H1 (cell line): ENCODE measurements at regions not wholly inside any gene's neighbourhood (a gene's known extent, or its start where the extent isn't known, plus 50 kb on each side); places are given as distances from the start of the nearest gene placed in this dataset.

Experiments used
- CTCF ChIA-PET: fragments of 300-600 bp; sonication (Branson Sonifier 250); formaldehyde crosslinking; loops from one replicate; lab custom pipeline; 2021; ENCODE audit not compliant: partially characterized antibody; lab: Charles Lee
- POLR2A ChIA-PET: fragments of 300-600 bp; sonication (Branson Sonifier 250); formaldehyde crosslinking; loops from one replicate; lab custom pipeline; 2021; ENCODE audit warnings: inconsistent platforms; ENCODE audit not compliant: partially characterized antibody; lab: Charles Lee
- DNase-seq, 2 experiments: peaks; one replicate each; pipeline versions ENCODE4 v3.0.0 to v3.0.0-alpha.2; 2010 to 2022; ENCODE audit warnings: low spot score in 2 of 2, low read depth in 1 of 2, mixed read lengths in 1 of 2
- FAIRE-seq: peaks from 2 replicates; lab custom pipeline; 2011; peaks lifted over from hg19 to GRCh38; lab: Jason Lieb, UNC
- H2AFZ ChIP-seq: 2 replicates; pipeline ENCODE4 v1.8.1; 2012; ENCODE audit warnings: low read length, inconsistent platforms
- H2AK5ac ChIP-seq: 2 replicates; pipeline ENCODE4 v1.6.1; 2013; ENCODE audit warnings: low read depth, low read length
- H2BK120ac ChIP-seq: replicated peaks from 2 replicates; pipeline ENCODE3; 2013; ENCODE audit warnings: low read depth, low read length, inconsistent platforms
- H2BK12ac ChIP-seq: 2 replicates; pipeline ENCODE4 v1.6.1; 2013; ENCODE audit warnings: low read depth, low read length
- H2BK15ac ChIP-seq: 2 replicates; pipeline ENCODE4 v1.6.1; 2013; ENCODE audit warnings: low read length
- H2BK20ac ChIP-seq: 2 replicates; pipeline ENCODE4 v1.6.1; 2013; ENCODE audit warnings: low read length
- H2BK5ac ChIP-seq: 2 replicates; pipeline ENCODE4 v1.6.1; 2013; ENCODE audit warnings: low read depth, low read length
- H3K14ac ChIP-seq: 2 replicates; pipeline ENCODE4 v1.6.1; 2013; ENCODE audit warnings: inconsistent platforms; ENCODE audit not compliant: insufficient read length
- H3K18ac ChIP-seq: 2 replicates; pipeline ENCODE4 v1.6.1; 2013; ENCODE audit warnings: low read length; ENCODE audit errors: extremely low read depth
- H3K23ac ChIP-seq: 2 replicates; pipeline ENCODE4 v1.6.1; 2013; ENCODE audit warnings: inconsistent platforms; ENCODE audit not compliant: insufficient read length
- H3K23me2 ChIP-seq: 2 replicates; pipeline ENCODE4 v1.6.1; 2013; ENCODE audit warnings: low read depth, low read length
- H3K27ac ChIP-seq: 2 replicates; pipeline ENCODE4 v1.6.1; 2011; ENCODE audit warnings: low read depth, low read length, inconsistent platforms
- H3K27me3 ChIP-seq, 4 experiments: replicated peaks in 1 of 4; 1 replicate in 1 of 4; 2 replicates in 3 of 4; pipeline versions ENCODE4 v1.6.1 to v1.8.1; 2011 to 2013; ENCODE audit warnings: low read length in 3 of 4, mild to moderate bottlenecking in 3 of 4, inconsistent platforms in 2 of 4, mixed read lengths in 2 of 4, moderate library complexity in 1 of 4; ENCODE audit not compliant: control insufficient read depth in 3 of 4, insufficient read depth in 3 of 4; ENCODE audit errors: extremely low read depth in 1 of 4
- H3K36me3 ChIP-seq, 4 experiments: 2 replicates each; pipeline versions ENCODE4 v1.6.1 to v1.8.1; 2011 to 2013; ENCODE audit warnings: mild to moderate bottlenecking in 4 of 4, low read length in 3 of 4, moderate library complexity in 2 of 4, control low read depth in 1 of 4, inconsistent platforms in 1 of 4; ENCODE audit not compliant: insufficient read depth in 4 of 4, control insufficient read depth in 2 of 4
- H3K4ac ChIP-seq: replicated peaks from 2 replicates; pipeline ENCODE3; 2013; ENCODE audit warnings: low read length, low read depth, mixed read lengths, inconsistent platforms; ENCODE audit not compliant: insufficient read length
- H3K4me1 ChIP-seq, 4 experiments: replicated peaks in 1 of 4; 1 replicate in 1 of 4; 2 replicates in 3 of 4; pipeline versions ENCODE4 v1.6.1 to v1.8.1; 2011 to 2013; ENCODE audit warnings: low read length in 3 of 4, inconsistent platforms in 2 of 4, mixed read lengths in 1 of 4; ENCODE audit not compliant: insufficient read depth in 4 of 4, control insufficient read depth in 3 of 4
- H3K4me2 ChIP-seq, 2 experiments: 2 replicates each; pipeline versions ENCODE4 v1.6.1 to v1.8.1; 2011 to 2013; ENCODE audit warnings: low read depth in 2 of 2, low read length in 2 of 2, control low read depth in 1 of 2, inconsistent platforms in 1 of 2, mild to moderate bottlenecking in 1 of 2; ENCODE audit not compliant: insufficient read depth in 1 of 2
- H3K4me3 ChIP-seq, 4 experiments: fragments of 200-600, 300-600 bp in 1 of 4; sonication (generic), shearing (Covaris generic), sonication (Bioruptor Twin) in 1 of 4; 2 replicates each; pipeline versions ENCODE4 v1.5.1 to v1.8.1; 2011 to 2016; ENCODE audit warnings: low read length in 4 of 4, low read depth in 3 of 4, control low read depth in 2 of 4, inconsistent platforms in 2 of 4, mild to moderate bottlenecking in 2 of 4, mixed read lengths in 1 of 4, moderate library complexity in 1 of 4; ENCODE audit not compliant: insufficient read depth in 2 of 4; ENCODE audit errors: extremely low read depth in 1 of 4
- H3K56ac ChIP-seq: replicated peaks from 2 replicates; pipeline ENCODE3; 2013; ENCODE audit warnings: low read depth, mild to moderate bottlenecking, mixed read lengths, low read length, inconsistent platforms; ENCODE audit not compliant: insufficient read length
- H3K79me1 ChIP-seq: 2 replicates; pipeline ENCODE4 v1.6.1; 2013; ENCODE audit warnings: low read depth, low read length, control low read depth
- H3K79me2 ChIP-seq, 2 experiments: 2 replicates each; pipeline versions ENCODE4 v1.6.1 to v1.8.1; 2012 to 2013; ENCODE audit warnings: low read length in 2 of 2, mild to moderate bottlenecking in 2 of 2, inconsistent platforms in 1 of 2; ENCODE audit not compliant: insufficient read depth in 2 of 2, control insufficient read depth in 1 of 2
- H3K9ac ChIP-seq, 4 experiments: replicated peaks in 1 of 4; 1 replicate in 1 of 4; 2 replicates in 3 of 4; pipeline versions ENCODE4 v1.6.1 to v1.8.1; 2011 to 2013; ENCODE audit warnings: low read depth in 3 of 4, low read length in 3 of 4, control low read depth in 2 of 4, mild to moderate bottlenecking in 2 of 4, moderate library complexity in 2 of 4, inconsistent platforms in 1 of 4; ENCODE audit errors: extremely low read depth in 1 of 4
- H3K9me3 ChIP-seq, 2 experiments: 2 replicates each; pipeline versions ENCODE4 v1.6.1 to v1.8.1; 2012 to 2013; ENCODE audit warnings: mild to moderate bottlenecking in 2 of 2, moderate library complexity in 2 of 2, control low read depth in 1 of 2, inconsistent platforms in 1 of 2, low read depth in 1 of 2, low read length in 1 of 2, mixed read lengths in 1 of 2; ENCODE audit not compliant: insufficient read depth in 2 of 2
- H4K20me1 ChIP-seq, 2 experiments: replicated peaks in 1 of 2; 2 replicates each; pipeline versions ENCODE3 to v1.8.1; 2011 to 2013; ENCODE audit warnings: inconsistent platforms in 2 of 2, low read length in 2 of 2, mild to moderate bottlenecking in 1 of 2; ENCODE audit not compliant: insufficient read depth in 2 of 2, control insufficient read depth in 1 of 2
- H4K5ac ChIP-seq: 2 replicates; pipeline ENCODE4 v1.6.1; 2013; ENCODE audit warnings: low read length, low read depth, mixed read lengths, inconsistent platforms; ENCODE audit not compliant: insufficient read length
- H4K8ac ChIP-seq: 2 replicates; pipeline ENCODE4 v1.8.0; 2013; ENCODE audit warnings: mild to moderate bottlenecking, moderate library complexity, low read length, inconsistent platforms; ENCODE audit not compliant: insufficient read depth; ENCODE audit errors: extremely low read depth
- H4K91ac ChIP-seq: replicated peaks from 2 replicates; pipeline ENCODE3; 2013; ENCODE audit warnings: low read length, mixed read lengths, inconsistent platforms; ENCODE audit not compliant: insufficient read length
- BACH1 ChIP-seq: IDR thresholded peaks from 2 replicates; pipeline ENCODE4 v1.6.1; 2012; ENCODE audit warnings: low read length, improper control_type of control experiment
- CBX8 ChIP-seq: fragments of 300-800, 300-1000 bp; sonication (generic); IDR thresholded peaks from 2 replicates; pipeline ENCODE4 v1.7.1; 2016; ENCODE audit warnings: low read depth, low read length, borderline replicate concordance
- CHD1 ChIP-seq: IDR thresholded peaks from 2 replicates; pipeline ENCODE4 v1.6.1; 2012; ENCODE audit warnings: low read depth, low read length, improper control_type of control experiment
- EP300 ChIP-seq, 2 experiments: IDR thresholded peaks; 1 replicate in 1 of 2; 2 replicates in 1 of 2; pipeline ENCODE4 v1.6.1; 2011 to 2012; ENCODE audit warnings: low read depth in 2 of 2, low read length in 2 of 2, mild to moderate bottlenecking in 2 of 2, borderline replicate concordance in 1 of 2, inconsistent platforms in 1 of 2, moderate library complexity in 1 of 2
- HDAC2 ChIP-seq, 2 experiments: fragments of 300-600 bp in 1 of 2; sonication (generic) in 1 of 2; IDR thresholded peaks; 2 replicates each; pipeline ENCODE4 v1.6.1; 2011 to 2012; ENCODE audit warnings: low read depth in 2 of 2, low read length in 2 of 2, mild to moderate bottlenecking in 2 of 2, moderate library complexity in 2 of 2, borderline replicate concordance in 1 of 2, inconsistent platforms in 1 of 2
- KDM5A ChIP-seq: fragments of 200-600 bp; IDR thresholded peaks from 2 replicates; pipeline ENCODE4 v1.7.1; 2012; ENCODE audit warnings: mild to moderate bottlenecking, low read length, inconsistent platforms, mixed read lengths
- NRF1 ChIP-seq: IDR thresholded peaks from 2 replicates; pipeline ENCODE4 v1.6.1; 2011; ENCODE audit warnings: mild to moderate bottlenecking, low read depth, low read length, improper control_type of control experiment
- PHF8 ChIP-seq: fragments of 200-600 bp; sonication (generic); conservative IDR thresholded peaks from 2 replicates; pipeline ENCODE4 v1.7.1; 2012; ENCODE audit warnings: low read depth, mild to moderate bottlenecking, inconsistent platforms, low read length, moderate library complexity
- POLR2A ChIP-seq, 2 experiments: IDR thresholded peaks; 1 replicate in 1 of 2; 2 replicates in 1 of 2; pipeline ENCODE4 v1.6.1; 2011; ENCODE audit warnings: low read depth in 2 of 2, low read length in 2 of 2, mild to moderate bottlenecking in 2 of 2; ENCODE audit errors: control extremely low read depth in 1 of 2
- RAD21 ChIP-seq, 2 experiments: IDR thresholded peaks in 1 of 2; conservative IDR thresholded peaks in 1 of 2; 2 replicates each; pipeline ENCODE4 v1.6.1; 2011; ENCODE audit warnings: low read depth in 2 of 2, low read length in 2 of 2, improper control_type of control experiment in 1 of 2, inconsistent platforms in 1 of 2, mild to moderate bottlenecking in 1 of 2, moderate library complexity in 1 of 2
- RBBP5 ChIP-seq: IDR thresholded peaks from 2 replicates; pipeline ENCODE4 v1.7.1; 2012; ENCODE audit warnings: low read depth, mild to moderate bottlenecking, inconsistent platforms, low read length, moderate library complexity, borderline replicate concordance
- SIX5 ChIP-seq: IDR thresholded peaks from 2 replicates; pipeline ENCODE4 v1.6.1; 2011; ENCODE audit warnings: mild to moderate bottlenecking, low read depth, low read length
- SP1 ChIP-seq: IDR thresholded peaks from 2 replicates; pipeline ENCODE4 v1.6.1; 2011; ENCODE audit warnings: low read depth, low read length
- TBP ChIP-seq: IDR thresholded peaks from 2 replicates; pipeline ENCODE4 v1.6.1; 2011; ENCODE audit warnings: low read depth, low read length, improper control_type of control experiment
- YY1 ChIP-seq: IDR thresholded peaks from 2 replicates; pipeline ENCODE4 v1.6.1; 2011; ENCODE audit warnings: low read depth, mild to moderate bottlenecking, low read length
- WGBS, 2 experiments: shearing (Covaris generic) in 1 of 2; methylation state at CpG; one replicate each; pipeline versions ENCODE4 v1.1.6 to v1.1.7; 2013 to 2015; ENCODE audit warnings: low lambda C conversion rate in 2 of 2, mixed read lengths in 2 of 2, inconsistent platforms in 1 of 2, low coverage in 1 of 2, missing lambda C conversion rate in 1 of 2; ENCODE audit not compliant: insufficient replicate concordance in 2 of 2, insufficient coverage in 1 of 2, insufficient read length in 1 of 2; ENCODE audit errors: extremely low coverage in 1 of 2, missing lambda C conversion rate in 1 of 2; 5-methylcytosine and 5-hydroxymethylcytosine counted together

DNA sequence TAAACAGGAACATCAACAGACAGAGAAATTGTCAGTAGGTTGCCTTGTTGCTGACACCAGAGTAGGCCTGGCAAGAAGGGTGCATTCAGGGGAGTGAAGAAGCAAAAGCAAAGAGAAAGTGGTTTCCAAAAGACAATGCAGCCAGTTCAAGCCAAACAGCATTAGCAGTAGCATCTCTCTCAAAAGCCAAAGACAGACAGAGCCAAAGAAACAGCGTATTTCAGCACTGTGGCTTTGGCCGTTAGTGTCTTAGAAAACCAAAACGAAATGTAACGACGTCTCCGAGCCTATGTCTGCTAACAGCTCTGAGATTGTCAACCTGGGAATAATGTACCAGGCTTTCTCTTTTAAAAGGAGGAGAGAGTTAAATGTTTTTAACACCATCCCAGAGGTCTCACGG is 178.6 kb downstream of the NRP2 start:
- Histone ChIP-seq H3K23me2 (no peaks in the 10 kb centered on the region), H3K9ac (no peak overlapping the region), H3K27me3 (no peaks in the 10 kb centered on the region; a peak in 1 of 7 replicates), H3K18ac (no peak overlapping the region)
- no peak for FAIRE-seq
- no peak for TF ChIP-seq SIX5
- TF ChIP-seq RBBP5, result no peak
- no peak for TF ChIP-seq CBX8
- TF ChIP-seq POLR2A (IDR thresholded peaks at IDR 0.05; ENCODE audit: control extremely low read depth in 1 of 2, low read depth in 2 of 2, low read length in 2 of 2), result no peak
- TF ChIP-seq HDAC2 (IDR thresholded peaks at IDR 0.05; ENCODE audit: borderline replicate concordance in 1 of 2, low read depth in 2 of 2, low read length in 2 of 2), result no peak
- TF ChIP-seq EP300 (IDR thresholded peaks at IDR 0.05; ENCODE audit: borderline replicate concordance in 1 of 2, low read depth in 2 of 2, low read length in 2 of 2), result no peak
- TF ChIP-seq RAD21 (IDR thresholded peaks at IDR 0.05 in 1 of 2, conservative IDR thresholded peaks at IDR 0.05 in 1 of 2; ENCODE audit: low read depth in 2 of 2, low read length in 2 of 2), result no peak
- TF ChIP-seq SP1, result no peak
- TF ChIP-seq TBP, result no peak
- TF ChIP-seq NRF1, result no peak
- no peak for TF ChIP-seq BACH1
- no peak for TF ChIP-seq CHD1
- TF ChIP-seq YY1, result no peak
- no peak for TF ChIP-seq KDM5A
- no peak for TF ChIP-seq PHF8
- TF ChIP-seq, all 59 proteins: peak for 0
- Histone ChIP-seq H2BK15ac (no peak overlapping the region), H2AFZ (no peak overlapping the region), H3K23ac (no peak overlapping the region), H2BK120ac (no peak overlapping the region), H3K4me1 (no peaks in the 10 kb centered on the region), H2BK5ac (no peak overlapping the region), H3K56ac (no peak overlapping the region), H3K4me3 (no peak overlapping the region), H2AK5ac (no peak overlapping the region), H4K91ac (no peak overlapping the region), H3K79me2 (no peaks in the 10 kb centered on the region), H3K36me3 (no peaks in the 10 kb centered on the region), H2BK12ac (no peak overlapping the region), H3K9me3 (no peaks in the 10 kb centered on the region), H3K27ac (no peak overlapping the region), H3K4ac (no peak overlapping the region), H4K8ac (no peak overlapping the region), H4K5ac (no peak overlapping the region), H2BK20ac (no peak overlapping the region), H3K79me1 (no peaks in the 10 kb centered on the region), H3K14ac (no peak overlapping the region), H3K4me2 (no peak overlapping the region), H4K20me1 (no peaks in the 10 kb centered on the region)
- ChIA-PET POLR2A (no interaction called here), CTCF (interaction anchor here (0.6 to 1.1 kb wide), 2 partner anchors 8 to 293 kb away, joined by 3 read pairs; no protein-coding TSS in a partner anchor)
- DNase-seq, result no peak
- WGBS, 2 experiments, result 87% methylated on average over 7 of the region's 7 CpGs; no CpG with 5 or more reads in 1 of the 2 experiments
